Kidney epithelial cell (primary cell): ENCODE measurements at regions not wholly inside any gene's neighbourhood (a gene's known extent, or its start where the extent isn't known, plus 50 kb on each side); places are given as distances from the start of the nearest gene placed in this dataset.
"Not testable (repeated sequence)": the region's sequence is repeated elsewhere in the genome, so short reads cannot be mapped to it uniquely, and the experiment has no call there.

Source experiments
- DNase-seq: peaks from one replicate; pipeline ENCODE4 v3.0.0-alpha.2; 2010; ENCODE audit warnings: low read depth
- H3K27me3 ChIP-seq: 2 replicates; pipeline ENCODE4 v1.6.0; 2011; ENCODE audit warnings: low read length; ENCODE audit not compliant: control insufficient read depth, insufficient read depth
- H3K36me3 ChIP-seq: 2 replicates; pipeline ENCODE4 v1.5.1; 2011; ENCODE audit warnings: low read length; ENCODE audit not compliant: control insufficient read depth, insufficient read depth
- H3K4me3 ChIP-seq: 2 replicates; pipeline ENCODE4 v1.5.1; 2011; ENCODE audit warnings: low read depth, mild to moderate bottlenecking, control low read depth, low read length
- CTCF ChIP-seq: IDR thresholded peaks from 2 replicates; pipeline ENCODE4 v1.5.1; 2011; ENCODE audit warnings: mild to moderate bottlenecking, moderate library complexity, low read length, control low read depth, inconsistent platforms; ENCODE audit not compliant: insufficient read depth, poor library complexity, severe bottlenecking

DNA sequence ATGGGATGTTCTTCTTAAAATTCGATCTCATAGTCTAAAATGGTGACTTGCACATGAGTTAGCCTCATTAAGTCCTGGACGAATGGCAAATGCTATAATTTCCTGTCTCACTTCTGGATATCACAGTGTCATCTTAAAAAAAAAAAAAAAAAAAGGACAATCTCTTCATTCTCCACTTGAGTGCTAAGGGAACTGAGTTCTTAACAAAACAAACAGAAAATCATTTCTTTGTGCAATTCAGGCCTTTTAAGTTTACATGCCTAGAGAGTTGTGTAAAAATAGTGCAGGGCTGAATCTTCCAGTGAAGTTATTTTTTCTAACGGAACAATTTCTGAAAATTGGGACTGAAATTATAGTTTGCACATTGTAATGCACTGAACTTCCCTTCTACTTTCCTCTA, 122.8 kb upstream of the FAT1 start:
- Histone ChIP-seq H3K4me3 (no peak overlapping the region), H3K27me3 (no peaks in the 10 kb centered on the region), H3K36me3 (no peaks in the 10 kb centered on the region)
- no peak for DNase-seq
- TF ChIP-seq CTCF, result no peak

GRCh38 chr4:186847429-186848131, 123.9 kb upstream of the FAT1 start:
- H3K27me3 ChIP-seq, H3K4me3 ChIP-seq, H3K36me3 ChIP-seq, DNase-seq: not testable (repeated sequence)

- no peak overlapping the region for H3K4me3 ChIP-seq
- no peak for TF ChIP-seq CTCF
- no peaks in the 10 kb centered on the region for H3K36me3 ChIP-seq
- H3K27me3 ChIP-seq, result no peaks in the 10 kb centered on the region
- DNase-seq, result no peak
Observed at GRCh38 chr4:186848437-186848836, 124.8 kb upstream of the FAT1 start.

GRCh38 chr4:186851291-186852072, 127.8 kb upstream of the FAT1 start:
- Histone ChIP-seq H3K36me3 (no peaks in the 10 kb centered on the region), H3K4me3 (no peak overlapping the region), H3K27me3 (no peaks in the 10 kb centered on the region)
- DNase-seq, result no peak
- no peak for TF ChIP-seq CTCF

DNA sequence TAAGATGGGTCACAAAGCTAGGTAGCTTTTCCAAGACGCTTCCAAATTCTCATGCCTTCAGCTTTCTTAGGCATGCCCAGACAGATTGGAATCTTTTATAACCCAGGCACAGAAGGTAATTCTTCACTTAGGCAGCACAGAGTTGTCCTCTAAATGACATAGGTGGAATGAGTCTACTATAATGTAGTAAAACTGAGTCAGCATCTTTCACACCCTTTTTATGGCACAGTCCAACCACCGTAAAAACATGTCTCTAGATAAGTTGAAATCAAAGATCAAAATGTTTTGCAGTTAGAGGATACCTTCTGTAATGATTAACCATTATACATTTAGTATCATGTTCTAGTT, 128.4 kb upstream of the FAT1 start:
- Histone ChIP-seq H3K4me3 (no peak overlapping the region), H3K27me3 (no peaks in the 10 kb centered on the region), H3K36me3 (no peaks in the 10 kb centered on the region)
- no peak for DNase-seq
- no peak for TF ChIP-seq CTCF

GRCh38 chr4:186852964-186853391, 129.3 kb upstream of the FAT1 start:
- Histone ChIP-seq H3K36me3 (no peaks in the 10 kb centered on the region), H3K4me3 (no peak overlapping the region), H3K27me3 (no peaks in the 10 kb centered on the region)
- no peak for DNase-seq
- TF ChIP-seq CTCF, result no peak
